Right lobe of liver (tissue), 6 donors: ENCODE measurements at regions not wholly inside any gene's neighbourhood (a gene's known extent, or its start where the extent isn't known, plus 50 kb on each side); places are given as distances from the start of the nearest gene placed in this dataset.

Experiments used
- ATAC-seq, 4 donors: fragments of 200-7000 bp; cut with Tn5 transposase; one replicate each; pipeline ENCODE4 v1.9.1; 2020; ENCODE audit warnings: mild to moderate bottlenecking in 4 of 4, moderate library complexity in 4 of 4
- DNase-seq, 3 donors: peaks; one replicate each; pipeline ENCODE4 v3.0.0-alpha.2; 2020
- H3K27ac ChIP-seq, 3 donors: fragments of 200-600 bp; one replicate each; pipeline ENCODE4 v1.8.0; 2022
- H3K27me3 ChIP-seq, 2 donors: fragments of 200-600 bp; one replicate each; pipeline ENCODE4 v1.8.0; 2022
- H3K36me3 ChIP-seq, 4 donors: fragments of 200-600 bp; sonication (generic) in 1 of 4; one replicate each; pipeline versions ENCODE4 v1.5.1 to v1.8.0; 2017 to 2022; ENCODE audit warnings: control low read depth in 1 of 4
- H3K4me1 ChIP-seq, 4 donors: fragments of 200-600 bp; sonication (generic) in 1 of 4; one replicate each; pipeline versions ENCODE4 v1.5.1 to v1.8.0; 2017 to 2022; ENCODE audit warnings: control low read depth in 1 of 4
- H3K4me3 ChIP-seq, 3 donors: fragments of 200-600 bp; one replicate each; pipeline ENCODE4 v1.8.0; 2022
- H3K9me3 ChIP-seq, 4 donors: fragments of 200-600 bp; sonication (generic) in 1 of 4; one replicate each; pipeline versions ENCODE4 v1.5.1 to v1.8.0; 2017 to 2022; ENCODE audit warnings: control low read depth in 1 of 4
- CTCF ChIP-seq, 4 donors: fragments of 200-600 bp in 3 of 4; fragments of 450-650 bp in 1 of 4; IDR thresholded peaks; one replicate each; pipeline versions ENCODE4 v1.5.1 to v1.8.0; 2016 to 2022; ENCODE audit warnings: antibody characterized with exemption in 4 of 4, mild to moderate bottlenecking in 2 of 4
- POLR2A ChIP-seq: fragments of 450-650 bp; IDR thresholded peaks from one replicate; pipeline ENCODE4 v1.6.1; 2017; ENCODE audit warnings: antibody characterized with exemption, mild to moderate bottlenecking
- WGBS: methylation state at CpG from one replicate; pipeline ENCODE4 v1.1.6; 2018; ENCODE audit warnings: low coverage, low lambda C conversion rate; ENCODE audit not compliant: insufficient coverage; ENCODE audit errors: missing lambda C conversion rate; 5-methylcytosine and 5-hydroxymethylcytosine counted together
- intact Hi-C, 2 donors: fragments of 100-400 bp; cut with DNase I; formaldehyde crosslinking; loops; one replicate each; pipeline versions ENCODE4 v1.11.2 to v1.14.1; 2022
- donor health status: DM: no; HTN: yes; CAD: no.
- donor health status: DM: no; HTN: no; CAD: no.
- donor health status: DM: no; HTN: no; CAD: no.
- donor health status: DM: no; HTN: yes; CAD: no.
- donor health status: DM: no; HTN: yes; CAD: no.

- intact Hi-C loops: no loop called here
- H3K27me3 ChIP-seq: no peaks in the 10 kb centered on the region
- H3K27ac ChIP-seq: no peak overlapping the region
- H3K4me3 ChIP-seq: no peak overlapping the region
- H3K36me3 ChIP-seq: no peaks in the 10 kb centered on the region
- ATAC-seq (no peak), DNase-seq (no peak)
- no peak for TF ChIP-seq POLR2A
- TF ChIP-seq CTCF (IDR thresholded peaks at IDR 0.05): no peak
- no peaks in the 10 kb centered on the region for H3K4me1 ChIP-seq
- 81% methylated on average over 14 of the region's 23 CpGs for WGBS
- H3K9me3 ChIP-seq: no peaks in the 10 kb centered on the region
These were observed 301.2 kb downstream of the SMOC2 start for GRCh38 chr6:168741942-168742782.

DNA sequence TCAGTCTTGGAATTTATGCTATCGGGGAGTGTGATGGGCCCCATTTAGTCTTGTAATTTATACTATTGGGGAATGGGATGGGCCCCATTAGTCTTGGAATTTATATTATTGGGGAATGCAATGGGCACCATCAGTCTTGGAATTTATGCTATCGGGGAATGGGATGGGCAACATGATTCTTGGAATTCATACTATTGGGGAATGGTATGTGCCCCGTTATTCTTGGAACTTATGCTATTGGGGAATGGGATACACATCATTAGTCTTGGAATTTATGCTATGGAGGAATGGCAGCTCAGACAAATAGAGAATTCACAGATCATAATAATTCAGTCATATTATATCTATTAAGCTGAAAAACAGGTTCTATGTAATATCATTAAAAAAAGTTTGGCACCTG lies 300.3 kb downstream of the SMOC2 start:
- no peaks in the 10 kb centered on the region for H3K9me3 ChIP-seq
- H3K27me3 ChIP-seq: no peaks in the 10 kb centered on the region
- no peak overlapping the region for H3K27ac ChIP-seq
- intact Hi-C loops: no loop called here
- no peaks in the 10 kb centered on the region for H3K4me1 ChIP-seq
- no peaks in the 10 kb centered on the region for H3K36me3 ChIP-seq
- DNase-seq: no peak
- ATAC-seq: no peak
- WGBS: 86% methylated on average over 3 of the region's 3 CpGs
- TF ChIP-seq POLR2A (no peak), CTCF (IDR thresholded peaks at IDR 0.05) (no peak)
- H3K4me3 ChIP-seq: no peak overlapping the region

GRCh38 chr6:168739381-168739780 lies 298.4 kb downstream of the SMOC2 start:
- Histone ChIP-seq H3K4me1 (no peaks in the 10 kb centered on the region), H3K27me3 (no peaks in the 10 kb centered on the region), H3K4me3 (no peak overlapping the region), H3K9me3 (no peaks in the 10 kb centered on the region), H3K27ac (no peak overlapping the region), H3K36me3 (no peaks in the 10 kb centered on the region)
- intact Hi-C loops: no loop called here
- no peak for DNase-seq
- no peak for ATAC-seq
- 69% methylated on average over 2 of the region's 2 CpGs for WGBS
- TF ChIP-seq CTCF (IDR thresholded peaks at IDR 0.05): no peak
- no peak for TF ChIP-seq POLR2A

GRCh38 chr6:168737481-168737880 lies 296.5 kb downstream of the SMOC2 start:
- Histone ChIP-seq H3K4me3 (no peak overlapping the region), H3K36me3 (no peaks in the 10 kb centered on the region), H3K4me1 (no peaks in the 10 kb centered on the region), H3K27me3 (no peaks in the 10 kb centered on the region), H3K27ac (no peak overlapping the region), H3K9me3 (no peaks in the 10 kb centered on the region)
- intact Hi-C loops: no loop called here
- ATAC-seq (no peak), DNase-seq (no peak)
- TF ChIP-seq CTCF (IDR thresholded peaks at IDR 0.05) (no peak), POLR2A (no peak)
- 76% methylated on average over 5 of the region's 5 CpGs for WGBS
